GM18505 (cell line): ENCODE measurements at regions not wholly inside any gene's neighbourhood (a gene's known extent, or its start where the extent isn't known, plus 50 kb on each side); places are given as distances from the start of the nearest gene placed in this dataset.
"Not testable (repeated sequence)": the region's sequence is repeated elsewhere in the genome, so short reads cannot be mapped to it uniquely, and the experiment has no call there.

Experiments
- ATAC-seq: cut with Tn5 transposase; IDR thresholded peaks from one replicate; pipeline ENCODE4 v1.9.1; 2021; ENCODE audit not compliant: unreplicated experiment
- POLR2A ChIP-seq: IDR thresholded peaks from 4 replicates; pipeline ENCODE4 v1.6.1; 2011; ENCODE audit warnings: borderline replicate concordance; ENCODE audit not compliant: insufficient read depth, insufficient read length; ENCODE audit errors: extremely low read depth

GRCh38 chrX:45801554-45801953 lies 600.9 kb upstream of the DIPK2B start:
- TF ChIP-seq POLR2A, result no peak
- no peak for ATAC-seq

- not testable (repeated sequence) for ATAC-seq
These were observed 600.2 kb upstream of the DIPK2B start for GRCh38 chrX:45800746-45801453.

GRCh38 chrX:45799576-45799975 lies 598.9 kb upstream of the DIPK2B start:
- no peak for ATAC-seq

GRCh38 chrX:45795546-45795945 lies 594.9 kb upstream of the DIPK2B start:
- no peak for TF ChIP-seq POLR2A
- no peak for ATAC-seq

More at GRCh38 chrX:45799576-45799975, 598.9 kb upstream of the DIPK2B start:
- TF ChIP-seq POLR2A, result no peak

GRCh38 chrX:45794995-45795337 lies 594.3 kb upstream of the DIPK2B start:
- ATAC-seq, result no peak
- TF ChIP-seq POLR2A, result no peak

- no peak for ATAC-seq
These were observed 593.8 kb upstream of the DIPK2B start for GRCh38 chrX:45794323-45794994.

GRCh38 chrX:45788941-45789348 lies 588.3 kb upstream of the DIPK2B start:
- no peak for ATAC-seq
- no peak for TF ChIP-seq POLR2A

More at GRCh38 chrX:45794323-45794994, 593.8 kb upstream of the DIPK2B start:
- no peak for TF ChIP-seq POLR2A

GRCh38 chrX:45788315-45788714 lies 587.6 kb upstream of the DIPK2B start:
- TF ChIP-seq POLR2A, result no peak
- no peak for ATAC-seq

GRCh38 chrX:45784590-45784989 lies 583.9 kb upstream of the DIPK2B start:
- no peak for ATAC-seq
- TF ChIP-seq POLR2A, result no peak

- no peak for TF ChIP-seq POLR2A
- ATAC-seq, result no peak
These were observed 582.3 kb upstream of the DIPK2B start for GRCh38 chrX:45783002-45783401.

GRCh38 chrX:45781901-45782553 lies 581.4 kb upstream of the DIPK2B start:
- ATAC-seq, result no peak
- no peak for TF ChIP-seq POLR2A

GRCh38 chrX:45778616-45779015 lies 577.9 kb upstream of the DIPK2B start:
- ATAC-seq, result no peak
- no peak for TF ChIP-seq POLR2A

- no peak for TF ChIP-seq POLR2A
- no peak for ATAC-seq
These were observed 576.7 kb upstream of the DIPK2B start for GRCh38 chrX:45777366-45777765.

- no peak for ATAC-seq
- no peak for TF ChIP-seq POLR2A
These were observed 574.8 kb upstream of the DIPK2B start for GRCh38 chrX:45775468-45775867.

GRCh38 chrX:45774961-45775360 lies 574.3 kb upstream of the DIPK2B start:
- ATAC-seq, result no peak
- TF ChIP-seq POLR2A, result no peak

GRCh38 chrX:45773572-45773971 lies 572.9 kb upstream of the DIPK2B start:
- no peak for ATAC-seq
- no peak for TF ChIP-seq POLR2A
